Ishikawa (cell line): ENCODE measurements at regions not wholly inside any gene's neighbourhood (a gene's known extent, or its start where the extent isn't known, plus 50 kb on each side); places are given as distances from the start of the nearest gene placed in this dataset.

Source experiments
- EP300 ChIP-seq: IDR thresholded peaks from 2 replicates; pipeline ENCODE4 v1.6.1; 2012; ENCODE audit warnings: borderline replicate concordance
- TF ChIP-seq, protein P1 (sequence below): IDR thresholded peaks from 2 replicates; pipeline ENCODE4 v1.6.1; 2012; ENCODE audit warnings: low read depth, mild to moderate bottlenecking

DNA sequence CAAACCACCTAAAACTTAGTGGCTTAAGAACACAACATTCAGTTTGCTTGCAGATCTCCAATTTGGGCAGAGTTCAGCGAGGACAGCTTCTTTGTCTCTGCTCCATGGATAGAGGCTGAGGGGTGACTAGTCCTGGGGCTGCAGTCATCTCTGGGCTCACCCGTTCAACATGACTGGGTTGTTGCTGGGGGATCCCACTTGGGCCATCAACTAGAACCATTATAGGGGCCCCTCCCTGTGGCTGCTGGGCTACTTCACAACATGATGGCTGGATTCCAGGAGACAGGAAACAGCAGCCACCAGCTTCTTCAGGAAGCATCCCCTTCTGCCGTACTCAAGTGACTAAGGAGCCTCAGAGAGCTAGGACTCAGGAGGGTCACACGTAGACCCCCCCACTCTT lies 140.9 kb downstream of the RHOU start:
- TF ChIP-seq, protein P1, sequence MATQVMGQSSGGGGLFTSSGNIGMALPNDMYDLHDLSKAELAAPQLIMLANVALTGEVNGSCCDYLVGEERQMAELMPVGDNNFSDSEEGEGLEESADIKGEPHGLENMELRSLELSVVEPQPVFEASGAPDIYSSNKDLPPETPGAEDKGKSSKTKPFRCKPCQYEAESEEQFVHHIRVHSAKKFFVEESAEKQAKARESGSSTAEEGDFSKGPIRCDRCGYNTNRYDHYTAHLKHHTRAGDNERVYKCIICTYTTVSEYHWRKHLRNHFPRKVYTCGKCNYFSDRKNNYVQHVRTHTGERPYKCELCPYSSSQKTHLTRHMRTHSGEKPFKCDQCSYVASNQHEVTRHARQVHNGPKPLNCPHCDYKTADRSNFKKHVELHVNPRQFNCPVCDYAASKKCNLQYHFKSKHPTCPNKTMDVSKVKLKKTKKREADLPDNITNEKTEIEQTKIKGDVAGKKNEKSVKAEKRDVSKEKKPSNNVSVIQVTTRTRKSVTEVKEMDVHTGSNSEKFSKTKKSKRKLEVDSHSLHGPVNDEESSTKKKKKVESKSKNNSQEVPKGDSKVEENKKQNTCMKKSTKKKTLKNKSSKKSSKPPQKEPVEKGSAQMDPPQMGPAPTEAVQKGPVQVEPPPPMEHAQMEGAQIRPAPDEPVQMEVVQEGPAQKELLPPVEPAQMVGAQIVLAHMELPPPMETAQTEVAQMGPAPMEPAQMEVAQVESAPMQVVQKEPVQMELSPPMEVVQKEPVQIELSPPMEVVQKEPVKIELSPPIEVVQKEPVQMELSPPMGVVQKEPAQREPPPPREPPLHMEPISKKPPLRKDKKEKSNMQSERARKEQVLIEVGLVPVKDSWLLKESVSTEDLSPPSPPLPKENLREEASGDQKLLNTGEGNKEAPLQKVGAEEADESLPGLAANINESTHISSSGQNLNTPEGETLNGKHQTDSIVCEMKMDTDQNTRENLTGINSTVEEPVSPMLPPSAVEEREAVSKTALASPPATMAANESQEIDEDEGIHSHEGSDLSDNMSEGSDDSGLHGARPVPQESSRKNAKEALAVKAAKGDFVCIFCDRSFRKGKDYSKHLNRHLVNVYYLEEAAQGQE, result no peak
- TF ChIP-seq EP300, result no peak
